Fibroblast of lung (primary cell): ENCODE measurements at regions not wholly inside any gene's neighbourhood (a gene's known extent, or its start where the extent isn't known, plus 50 kb on each side); places are given as distances from the start of the nearest gene placed in this dataset.

ENCODE experiments used
- CTCF ChIP-seq, 2 donors: IDR thresholded peaks in 1 of 2; conservative IDR thresholded peaks in 1 of 2; 1 replicate in 1 of 2; 2 replicates in 1 of 2; pipeline ENCODE4 v1.5.1; 2011 to 2012; ENCODE audit warnings: low read length in 2 of 2, control low read depth in 1 of 2, inconsistent platforms in 1 of 2, low read depth in 1 of 2, mild to moderate bottlenecking in 1 of 2
- EZH2 ChIP-seq: IDR thresholded peaks from 2 replicates; pipeline ENCODE4 v1.5.1; 2012; ENCODE audit warnings: low read length, control low read depth, mild to moderate bottlenecking; ENCODE audit errors: missing control alignments

DNA sequence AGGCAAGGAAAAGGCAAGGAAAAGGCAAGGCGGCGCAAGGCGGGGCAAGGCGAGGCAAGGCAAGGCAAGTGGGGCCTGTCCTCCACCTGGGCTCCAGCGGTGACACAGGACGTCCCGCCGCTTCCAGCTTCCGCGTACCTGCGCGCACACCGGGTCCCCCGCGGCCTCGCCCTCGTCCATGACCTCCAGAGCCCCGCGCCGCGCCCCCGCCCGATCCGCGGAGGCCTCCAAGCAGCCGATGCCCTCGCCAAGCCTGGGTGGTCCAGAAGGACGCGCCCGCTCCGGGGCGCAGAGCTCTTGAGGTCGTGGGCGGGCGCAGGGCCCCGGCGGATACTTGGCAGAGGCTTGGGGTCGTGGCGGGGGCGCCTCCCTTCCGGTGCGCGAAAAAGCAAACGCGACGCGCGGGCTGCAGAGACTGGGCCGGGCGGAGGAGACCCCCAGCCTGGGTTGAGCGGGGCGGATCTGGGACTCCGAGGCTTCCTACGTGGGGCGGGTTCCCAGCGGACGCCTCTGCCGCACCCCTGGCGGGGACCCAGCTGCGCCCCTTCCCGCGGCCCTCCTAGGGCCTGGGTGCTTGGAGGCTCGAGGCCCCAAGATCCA lies 60.8 kb upstream of the EIF5 start:
- no peak for TF ChIP-seq CTCF (conservative IDR thresholded peaks at IDR 0.05 in 1 of 2, IDR thresholded peaks at IDR 0.05 in 1 of 2; ENCODE audit: low read depth in 1 of 2, low read length in 2 of 2)
- peak; percentile 31 for TF ChIP-seq EZH2
